ENCODE measurements at regions not wholly inside any gene's neighbourhood (a gene's known extent, or its start where the extent isn't known, plus 50 kb on each side); places are given as distances from the start of the nearest gene placed in this dataset.
"Not testable (repeated sequence)": the region's sequence is repeated elsewhere in the genome, so short reads cannot be mapped to it uniquely, and the experiment has no call there.

- H3K4me3 ChIP-seq, result no peak overlapping the region
- 91 to 98% (median 97%) methylated on average over 5 of the region's 5 CpGs for WGBS, 3 donors
- no peaks in the 10 kb centered on the region for H3K27me3 ChIP-seq (ENCODE audit: insufficient read depth in 3 of 3, low read length in 2 of 3)
- DNase-seq (no peak), ATAC-seq (no peak)
- no peaks in the 10 kb centered on the region for H3K9me3 ChIP-seq
- no peak overlapping the region for H3K27ac ChIP-seq
- no peaks in the 10 kb centered on the region for H3K36me3 ChIP-seq (ENCODE audit: insufficient read depth in 1 of 2, low read depth in 1 of 2)
- intact Hi-C loops (cut with DNase I), result no loop called here
- TF ChIP-seq CTCF (IDR thresholded peaks at IDR 0.05), result no peak
- H3K4me1 ChIP-seq, result no peaks in the 10 kb centered on the region
These were observed 55.9 kb upstream of the KCNK12 start for GRCh38 chr2:47626664-47627063.

- intact Hi-C loops (cut with DNase I), result not testable (repeated sequence)
These were observed 52.4 kb upstream of the KCNK12 start for GRCh38 chr2:47623140-47623539.

GRCh38 chr2:47620770-47621437 is 50.1 kb upstream of the KCNK12 start:
- 56 to 66% (median 57%) methylated on average over 6 of the region's 6 CpGs for WGBS, 3 donors
- intact Hi-C loops (cut with DNase I), result no loop called here
- Histone ChIP-seq H3K27ac (no peak overlapping the region), H3K27me3 (ENCODE audit: insufficient read depth in 3 of 3, low read length in 2 of 3) (no peaks in the 10 kb centered on the region), H3K9me3 (no peaks in the 10 kb centered on the region), H3K36me3 (ENCODE audit: insufficient read depth in 1 of 2, low read depth in 1 of 2) (no peaks in the 10 kb centered on the region), H3K4me1 (no peaks in the 10 kb centered on the region), H3K4me3 (no peak overlapping the region)
- DNase-seq (no peak), ATAC-seq (no peak)
- no peak for TF ChIP-seq CTCF (IDR thresholded peaks at IDR 0.05)

More at GRCh38 chr2:47623140-47623539, 52.4 kb upstream of the KCNK12 start:
- H3K9me3 ChIP-seq; H3K36me3 ChIP-seq (ENCODE audit: insufficient read depth in 1 of 2, low read depth in 1 of 2); ATAC-seq; H3K4me3 ChIP-seq; H3K27ac ChIP-seq; H3K4me1 ChIP-seq; DNase-seq; H3K27me3 ChIP-seq (ENCODE audit: insufficient read depth in 3 of 3, low read length in 2 of 3): not testable (repeated sequence)
- WGBS, 3 donors, result 35 to 58% (median 50%) methylated on average over 1 of the region's 1 CpG
